DND-41 (cell line): ENCODE measurements at regions not wholly inside any gene's neighbourhood (a gene's known extent, or its start where the extent isn't known, plus 50 kb on each side); places are given as distances from the start of the nearest gene placed in this dataset.

Source experiments
- CTCF ChIP-seq: IDR thresholded peaks from 2 replicates; pipeline ENCODE4 v1.5.1; 2012; ENCODE audit warnings: borderline replicate concordance, low read length, moderate library complexity, mild to moderate bottlenecking; ENCODE audit not compliant: poor library complexity, severe bottlenecking; ENCODE audit errors: extremely low read depth
- EZH2 ChIP-seq: IDR thresholded peaks from 3 replicates; pipeline ENCODE4 v1.6.1; 2012; ENCODE audit warnings: borderline replicate concordance, low read depth, mild to moderate bottlenecking, moderate library complexity, low read length, inconsistent platforms; ENCODE audit not compliant: severe bottlenecking

- no peak for TF ChIP-seq CTCF
- no peak for TF ChIP-seq EZH2
These were observed 515.0 kb upstream of the TUSC1 start for GRCh38 chr9:26193237-26193636.
